Hypothalamus (tissue), 51 donors: ENCODE measurements at regions not wholly inside any gene's neighbourhood (a gene's known extent, or its start where the extent isn't known, plus 50 kb on each side); places are given as distances from the start of the nearest gene placed in this dataset.
"Not testable (repeated sequence)": the region's sequence is repeated elsewhere in the genome, so short reads cannot be mapped to it uniquely, and the experiment has no call there.

ENCODE experiments used
- DNase-seq, 51 donors: peaks; one replicate each; lab custom pipeline; 2025; lab: John Stamatoyannopoulos, UW

- no peak for DNase-seq
Observed at GRCh38 chr6:146980900-146981329, 223.3 kb upstream of the STXBP5 start.

GRCh38 chr6:146981981-146982380, 222.2 kb upstream of the STXBP5 start:
- DNase-seq, result no peak

- DNase-seq, result no peak
Observed at GRCh38 chr6:146984251-146984924, 219.8 kb upstream of the STXBP5 start.

- no peak for DNase-seq
Observed at GRCh38 chr6:146985111-146985510, 219.1 kb upstream of the STXBP5 start.

- DNase-seq, result no peak
Observed at GRCh38 chr6:146985966-146986365, 218.3 kb upstream of the STXBP5 start.

GRCh38 chr6:146987938-146988337, 216.3 kb upstream of the STXBP5 start:
- not testable (repeated sequence) for DNase-seq

GRCh38 chr6:146989860-146990259, 214.4 kb upstream of the STXBP5 start:
- no peak for DNase-seq

- DNase-seq, result no peak
Observed at GRCh38 chr6:146990284-146990683, 213.9 kb upstream of the STXBP5 start.

- no peak for DNase-seq
Observed at GRCh38 chr6:146990821-146991798, 213.1 kb upstream of the STXBP5 start.

- no peak for DNase-seq
Observed at GRCh38 chr6:146997062-146997461, 207.2 kb upstream of the STXBP5 start.

- no peak for DNase-seq
Observed at GRCh38 chr6:146999766-147000165, 204.5 kb upstream of the STXBP5 start.

GRCh38 chr6:147000545-147001488, 203.4 kb upstream of the STXBP5 start:
- no peak for DNase-seq

- no peak for DNase-seq
Observed at GRCh38 chr6:147001621-147002020, 202.6 kb upstream of the STXBP5 start.

- no peak for DNase-seq
Observed at GRCh38 chr6:147003186-147003585, 201.0 kb upstream of the STXBP5 start.

GRCh38 chr6:147005499-147005898, 198.7 kb upstream of the STXBP5 start:
- DNase-seq, result no peak

GRCh38 chr6:147007441-147007840, 196.8 kb upstream of the STXBP5 start:
- no peak for DNase-seq

- DNase-seq, result no peak
Observed at GRCh38 chr6:147009358-147009757, 194.9 kb upstream of the STXBP5 start.

- no peak for DNase-seq
Observed at GRCh38 chr6:147015674-147016073, 188.5 kb upstream of the STXBP5 start.

- no peak for DNase-seq
Observed at GRCh38 chr6:147016440-147016839, 187.8 kb upstream of the STXBP5 start.

- no peak for DNase-seq
Observed at GRCh38 chr6:147017153-147017552, 187.1 kb upstream of the STXBP5 start.

- no peak for DNase-seq
Observed at GRCh38 chr6:147019001-147019400, 185.2 kb upstream of the STXBP5 start.
